ENCODE measurements at regions not wholly inside any gene's neighbourhood (a gene's known extent, or its start where the extent isn't known, plus 50 kb on each side); places are given as distances from the start of the nearest gene placed in this dataset.

DNA sequence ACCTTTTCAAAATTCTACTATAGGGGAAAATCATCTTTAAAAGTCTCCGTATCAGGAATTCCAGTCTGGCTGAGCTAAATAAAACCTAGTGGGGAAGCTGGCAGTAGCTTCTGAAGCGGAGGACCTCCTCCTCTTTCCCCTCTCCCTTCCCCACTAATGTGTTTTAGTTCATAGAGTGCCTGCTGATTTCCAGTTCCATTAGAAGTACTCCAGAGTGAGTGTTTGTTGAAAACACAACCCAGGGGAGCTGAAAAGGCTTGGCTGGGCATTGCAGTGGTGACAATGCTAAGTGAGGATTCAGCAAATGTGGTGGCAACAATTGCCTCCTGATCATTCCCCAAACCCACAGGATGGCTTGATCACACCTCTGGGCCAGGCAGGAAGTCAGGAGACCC is 144.2 kb upstream of the FRMD6 start:
- no peak for TF ChIP-seq CTCF (IDR thresholded peaks at IDR 0.05)
- DNase-seq (ENCODE audit: low spot score), result no peak
- Histone ChIP-seq H3K27ac (peak overlapping the region in 1 of 2 donors; percentile 53), H3K4me3 (no peak overlapping the region)

DNA sequence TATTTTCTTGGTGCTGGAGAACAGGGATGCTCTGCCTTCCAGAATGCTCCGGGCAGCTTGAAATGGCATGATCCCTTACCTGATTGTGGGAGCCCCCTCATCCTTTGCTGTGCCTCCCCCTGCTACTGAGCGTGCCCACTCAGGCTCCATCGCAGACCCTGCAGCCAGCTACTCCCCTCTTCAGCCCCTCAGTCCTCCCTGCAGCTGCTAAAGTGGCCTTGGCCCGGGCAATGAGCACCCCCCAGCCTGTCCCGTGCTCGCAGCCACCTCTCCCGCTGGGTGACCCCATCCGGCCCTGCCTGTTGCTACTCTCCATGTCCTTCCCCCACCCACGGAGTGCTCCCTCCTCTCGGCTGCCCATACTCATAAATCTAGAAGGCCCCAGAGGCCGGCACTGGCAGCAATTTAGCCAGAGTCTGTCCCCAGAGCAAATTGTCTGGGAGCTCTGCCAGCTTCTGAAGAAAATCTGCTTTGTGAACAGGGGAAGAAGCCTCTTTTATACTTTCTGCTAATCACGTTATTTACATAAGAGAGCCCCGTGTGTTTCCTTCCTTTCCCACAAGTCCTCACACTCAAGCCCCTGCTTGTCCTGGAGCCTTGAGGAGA is 143.7 kb upstream of the FRMD6 start:
- peak overlapping the region; percentile 17 to 53 for H3K27ac ChIP-seq
- no peak for TF ChIP-seq CTCF (IDR thresholded peaks at IDR 0.05)
- no peak overlapping the region for H3K4me3 ChIP-seq
- DNase-seq (ENCODE audit: low spot score), result no peak

DNA sequence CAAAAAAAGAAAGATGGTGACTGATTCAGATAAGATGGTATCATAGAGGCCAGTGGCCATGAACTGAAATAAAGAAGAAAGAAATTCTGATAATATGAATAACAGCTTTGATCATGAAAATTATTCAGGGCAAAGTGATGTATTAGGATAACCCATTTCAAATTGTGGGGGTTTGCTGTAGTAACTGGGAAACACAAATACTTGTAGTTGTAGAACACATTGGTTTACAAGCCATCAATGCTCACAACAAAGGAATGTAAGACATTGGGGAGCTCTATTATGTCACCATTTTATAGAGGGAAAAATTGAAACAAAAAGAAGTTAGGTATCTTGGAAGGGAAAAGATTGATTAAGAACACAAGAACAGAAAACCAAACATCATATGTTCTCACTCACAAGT is 140.4 kb upstream of the FRMD6 start:
- no peak for DNase-seq (ENCODE audit: low spot score)
- TF ChIP-seq CTCF (IDR thresholded peaks at IDR 0.05), result no peak
- H3K4me3 ChIP-seq, result no peak overlapping the region
- no peak overlapping the region for H3K27ac ChIP-seq

GRCh38 chr14:51512316-51512715 is 139.4 kb upstream of the FRMD6 start:
- no peak for TF ChIP-seq CTCF (IDR thresholded peaks at IDR 0.05)
- no peak overlapping the region for H3K27ac ChIP-seq
- DNase-seq (ENCODE audit: low spot score), result no peak

DNA sequence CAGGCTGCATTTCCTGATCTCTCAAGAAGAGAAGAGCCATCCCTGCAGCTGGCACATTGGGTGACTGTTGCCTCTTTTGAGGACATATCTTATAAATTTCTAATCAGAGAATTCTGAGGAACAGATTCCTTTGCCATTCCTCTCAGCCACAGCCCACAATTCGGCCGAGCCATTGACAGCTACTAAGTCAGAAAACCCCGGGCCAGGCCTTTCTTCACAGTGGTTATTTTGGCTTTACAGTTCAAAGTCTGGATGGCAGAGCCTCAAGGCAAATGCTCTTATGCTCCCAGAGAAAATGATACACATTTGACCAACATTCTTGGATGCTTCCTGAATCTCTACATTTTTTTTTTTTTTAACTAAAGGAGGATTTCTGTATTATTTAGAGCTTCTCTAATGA is 138.4 kb upstream of the FRMD6 start:
- no peak for DNase-seq (ENCODE audit: low spot score)
- TF ChIP-seq CTCF (IDR thresholded peaks at IDR 0.05), result no peak
- no peak overlapping the region for H3K27ac ChIP-seq
- H3K4me3 ChIP-seq, result no peak overlapping the region

More at GRCh38 chr14:51512316-51512715, 139.4 kb upstream of the FRMD6 start:
- no peak overlapping the region for H3K4me3 ChIP-seq

GRCh38 chr14:51513933-51514332 is 137.8 kb upstream of the FRMD6 start:
- H3K27ac ChIP-seq, result no peak overlapping the region
- no peak for DNase-seq (ENCODE audit: low spot score)
- no peak overlapping the region for H3K4me3 ChIP-seq
- no peak for TF ChIP-seq CTCF (IDR thresholded peaks at IDR 0.05)

DNA sequence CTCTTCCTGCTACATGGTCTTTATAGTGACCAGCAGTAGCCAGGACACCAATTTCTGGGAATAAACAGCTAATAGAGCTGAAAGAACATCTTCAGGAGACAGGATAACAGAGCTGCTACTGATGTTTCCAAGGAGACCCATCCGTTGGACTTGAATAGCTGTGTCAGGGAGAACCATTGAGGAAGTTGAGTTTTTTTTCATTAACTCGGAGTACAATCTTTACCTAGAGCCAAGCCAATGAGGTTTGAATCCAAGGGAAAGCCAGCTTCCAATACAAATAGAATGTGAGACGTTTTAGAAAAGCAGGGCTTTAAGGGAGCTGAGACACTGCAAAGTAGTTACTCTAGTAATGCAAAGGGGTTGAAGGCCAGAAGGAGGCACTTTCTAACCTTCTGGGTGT is 136.1 kb upstream of the FRMD6 start:
- H3K27ac ChIP-seq, result no peak overlapping the region
- DNase-seq (ENCODE audit: low spot score), result no peak
- TF ChIP-seq CTCF (IDR thresholded peaks at IDR 0.05), result no peak
- H3K4me3 ChIP-seq, result no peak overlapping the region

Measured in coronary artery (tissue), 2 donors.